NCI-H526 treated with DMSO at 0.1 percent for 48 hours (cell line): ENCODE measurements at regions not wholly inside any gene's neighbourhood (a gene's known extent, or its start where the extent isn't known, plus 50 kb on each side); places are given as distances from the start of the nearest gene placed in this dataset.

Experiments
- DNase-seq: peaks from one replicate; lab custom pipeline; 2025; lab: John Stamatoyannopoulos, UW

GRCh38 chr7:22657479-22657878 lies 69.5 kb upstream of the IL6 start:
- no peak for DNase-seq

- DNase-seq: no peak
Measured at GRCh38 chr7:22655781-22656180, 71.2 kb upstream of the IL6 start.

GRCh38 chr7:22654831-22655230 lies 72.2 kb upstream of the IL6 start:
- no peak for DNase-seq

GRCh38 chr7:22653951-22654350 lies 73.0 kb upstream of the IL6 start:
- DNase-seq: no peak

- no peak for DNase-seq
Measured at GRCh38 chr7:22651534-22652243, 75.3 kb upstream of the IL6 start.

- no peak for DNase-seq
Measured at GRCh38 chr7:22651036-22651435, 76.0 kb upstream of the IL6 start.

GRCh38 chr7:22649686-22650085 lies 77.3 kb upstream of the IL6 start:
- no peak for DNase-seq

- no peak for DNase-seq
Measured at GRCh38 chr7:22647451-22648257, 79.3 kb upstream of the IL6 start.

- no peak for DNase-seq
Measured at GRCh38 chr7:22645418-22646181, 81.4 kb upstream of the IL6 start.

GRCh38 chr7:22642454-22642853 lies 84.5 kb upstream of the IL6 start:
- DNase-seq: no peak

GRCh38 chr7:22640269-22640668 lies 86.7 kb upstream of the IL6 start:
- no peak for DNase-seq

- no peak for DNase-seq
Measured at GRCh38 chr7:22639396-22639795, 87.6 kb upstream of the IL6 start.

- no peak for DNase-seq
Measured at GRCh38 chr7:22635349-22635748, 91.7 kb upstream of the IL6 start.

GRCh38 chr7:22633954-22634474 lies 93.0 kb upstream of the IL6 start:
- DNase-seq: no peak

GRCh38 chr7:22633286-22633953 lies 93.6 kb upstream of the IL6 start:
- no peak for DNase-seq

GRCh38 chr7:22632674-22633073 lies 94.3 kb upstream of the IL6 start:
- DNase-seq: no peak

GRCh38 chr7:22631730-22632129 lies 95.3 kb upstream of the IL6 start:
- DNase-seq: no peak

GRCh38 chr7:22630069-22630468 lies 96.9 kb upstream of the IL6 start:
- no peak for DNase-seq

- no peak for DNase-seq
Measured at GRCh38 chr7:22629056-22629455, 97.9 kb upstream of the IL6 start.

- no peak for DNase-seq
Measured at GRCh38 chr7:22628112-22628511, 98.9 kb upstream of the IL6 start.

GRCh38 chr7:22627136-22627535 lies 99.9 kb upstream of the IL6 start:
- DNase-seq: no peak

- DNase-seq: no peak
Measured at GRCh38 chr7:22625251-22625650, 101.7 kb upstream of the IL6 start.
